ENCODE measurements at regions not wholly inside any gene's neighbourhood (a gene's known extent, or its start where the extent isn't known, plus 50 kb on each side); places are given as distances from the start of the nearest gene placed in this dataset.
"Not testable (repeated sequence)": the region's sequence is repeated elsewhere in the genome, so short reads cannot be mapped to it uniquely, and the experiment has no call there.

- DNase-seq: no peak
Observed at GRCh38 chr1:221983444-221983843, 241.6 kb upstream of the DUSP10 start.

DNA sequence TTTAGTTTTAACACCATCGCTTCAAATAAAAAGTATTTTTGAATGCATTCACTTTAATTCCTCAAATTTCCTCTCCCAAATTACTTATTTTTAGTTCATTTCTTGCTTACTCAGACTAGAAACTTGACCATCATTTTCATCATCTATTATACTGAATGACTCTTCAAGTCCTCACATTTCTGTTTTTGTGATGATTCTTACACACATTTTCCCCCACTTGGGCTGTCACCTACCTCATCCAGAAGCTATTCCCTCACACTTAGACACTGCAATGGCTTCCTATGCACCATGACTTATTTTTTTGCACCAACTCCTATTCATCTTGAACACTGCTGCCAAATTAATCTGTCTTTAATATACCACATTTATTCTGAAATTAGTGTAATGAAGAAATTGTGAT lies 239.6 kb upstream of the DUSP10 start:
- DNase-seq: no peak

GRCh38 chr1:221979444-221980032 lies 237.6 kb upstream of the DUSP10 start:
- no peak for DNase-seq

DNA sequence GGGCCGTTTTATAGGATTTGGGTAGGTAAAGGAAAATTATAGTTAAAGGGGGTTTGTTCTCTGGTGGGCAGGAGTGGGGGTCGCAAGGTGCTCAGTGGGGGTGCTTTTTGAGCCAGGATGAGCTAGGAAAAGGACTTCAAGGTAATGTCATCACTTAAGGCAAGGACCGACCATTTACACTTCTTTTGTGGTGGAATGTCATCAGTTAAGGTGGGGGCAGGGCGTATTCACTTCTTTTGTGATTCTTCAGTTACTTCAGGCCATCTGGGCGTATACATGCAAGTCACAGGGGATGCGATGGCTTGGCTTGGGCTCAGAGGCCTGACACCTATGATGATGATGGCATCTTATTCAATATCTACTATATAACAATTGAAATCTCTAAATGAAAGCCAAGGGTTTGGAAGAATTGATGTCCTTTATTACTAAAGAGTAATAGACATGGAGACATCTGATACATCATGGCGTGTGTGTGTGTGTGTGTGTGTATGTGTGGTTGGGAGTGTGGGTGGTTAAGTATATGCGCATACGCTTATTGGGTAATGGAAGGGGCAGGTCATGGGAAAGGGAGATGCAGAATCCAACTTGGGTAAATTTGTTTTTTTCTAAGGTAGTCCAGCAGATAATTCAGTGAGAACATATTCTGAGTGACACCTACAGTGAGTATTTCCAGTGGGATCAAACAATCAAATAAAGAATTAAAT lies 236.9 kb upstream of the DUSP10 start:
- DNase-seq: not testable (repeated sequence)

DNA sequence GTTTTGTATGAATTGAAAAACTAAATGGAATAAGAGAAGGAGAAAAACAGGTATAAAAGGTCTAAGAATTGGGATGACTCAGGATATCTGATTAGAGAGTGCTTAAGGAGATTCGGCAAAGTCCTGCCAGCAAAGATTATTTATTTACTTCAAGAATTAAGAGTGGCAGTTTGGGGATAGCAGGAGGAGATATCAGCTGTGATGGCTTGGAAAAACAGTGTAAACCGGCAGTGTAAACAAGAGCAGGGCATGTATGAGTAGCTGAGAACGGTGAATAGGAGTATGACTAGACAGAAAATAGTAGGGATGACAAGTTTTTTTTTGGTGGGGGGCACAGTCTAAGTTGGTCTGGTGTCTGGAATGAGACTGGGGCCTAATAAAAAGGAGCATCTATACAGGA lies 231.9 kb upstream of the DUSP10 start:
- DNase-seq: not testable (repeated sequence)

DNA sequence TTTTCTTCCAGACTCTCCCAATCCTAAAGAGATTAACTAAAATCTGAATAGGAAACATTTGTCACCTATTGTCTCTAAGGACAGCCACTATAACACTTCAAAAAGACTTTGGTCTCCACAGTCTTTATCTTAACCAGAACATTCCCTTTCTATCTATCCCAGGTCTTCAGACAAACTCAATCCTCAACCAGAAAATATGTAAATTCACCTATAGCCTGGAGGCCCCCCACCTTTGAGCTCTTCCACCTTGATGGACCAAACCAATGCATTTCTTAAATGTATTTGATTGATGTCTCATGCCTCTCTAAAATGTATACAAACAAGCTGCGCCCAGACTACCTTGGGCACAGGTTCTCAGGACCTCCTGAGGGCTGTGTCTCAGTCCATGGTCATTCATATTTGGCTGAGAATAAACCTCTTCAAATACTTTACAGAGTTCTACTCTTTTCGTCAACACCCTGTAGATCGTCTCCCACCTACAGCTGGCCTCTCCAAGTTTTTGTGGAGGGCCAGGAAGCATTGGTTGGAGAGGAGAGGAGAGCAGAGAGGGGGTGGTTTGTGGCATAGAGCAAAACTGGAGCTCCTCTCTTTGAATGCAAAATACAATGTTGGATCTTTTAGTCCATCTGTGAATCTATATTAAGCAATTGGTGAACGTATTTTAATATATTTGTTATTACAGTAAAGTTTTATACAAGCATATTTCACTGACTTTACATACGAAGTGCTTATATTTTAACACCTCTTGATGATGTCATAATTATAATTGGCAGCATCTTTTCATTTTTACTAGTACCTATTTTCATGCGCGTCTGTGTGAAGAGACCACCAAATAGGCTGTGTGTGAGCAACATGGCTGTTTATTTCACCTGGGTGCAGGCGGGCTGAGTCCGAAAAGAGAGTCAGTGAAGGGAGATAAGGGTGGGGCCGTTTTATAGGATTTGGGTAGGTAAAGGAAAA lies 230.7 kb upstream of the DUSP10 start:
- no peak for DNase-seq

DNA sequence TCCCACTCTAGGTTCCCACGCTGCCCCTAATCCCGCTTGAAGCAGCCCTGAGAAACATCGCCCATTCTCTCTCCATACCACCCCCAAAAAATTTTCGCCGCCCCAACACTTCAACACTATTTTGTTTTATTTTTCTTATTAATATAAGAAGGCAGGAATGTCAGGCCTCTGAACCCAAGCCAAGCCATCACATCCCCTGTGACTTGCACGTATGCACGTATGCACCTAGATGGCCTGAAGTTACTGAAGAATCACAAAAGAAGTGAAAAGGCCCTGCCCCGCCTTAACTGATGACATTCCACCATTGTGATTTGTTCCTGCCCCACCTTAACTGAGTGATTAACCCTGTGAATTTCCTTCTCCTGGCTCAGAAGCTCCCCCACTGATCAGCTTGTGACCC lies 229.1 kb upstream of the DUSP10 start:
- not testable (repeated sequence) for DNase-seq

DNA sequence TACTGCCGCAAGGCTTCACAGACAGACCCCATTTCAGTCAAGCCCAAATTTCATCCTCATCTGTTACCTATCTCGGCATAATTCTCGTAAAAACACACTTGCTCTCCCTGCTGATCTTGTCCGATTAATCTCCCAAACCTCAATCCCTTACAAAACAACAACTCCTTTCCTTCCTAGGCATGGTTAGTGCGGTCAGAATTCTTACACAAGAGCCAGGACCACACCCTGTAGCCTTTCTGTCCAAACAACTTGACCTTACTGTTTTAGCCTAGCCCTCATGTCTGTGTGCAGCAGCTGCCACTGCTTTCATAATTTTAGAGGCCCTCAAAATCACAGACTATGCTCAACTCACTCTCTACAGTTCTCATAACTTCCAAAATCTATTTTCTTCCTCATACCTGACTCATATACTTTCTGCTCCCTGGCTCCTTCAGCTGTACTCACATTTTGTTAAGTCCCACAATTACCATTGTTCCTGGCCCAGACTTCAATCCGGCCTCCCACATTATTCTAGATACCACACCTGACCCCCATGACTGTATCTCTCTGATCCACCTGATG lies 227.5 kb upstream of the DUSP10 start:
- DNase-seq: not testable (repeated sequence)

DNA sequence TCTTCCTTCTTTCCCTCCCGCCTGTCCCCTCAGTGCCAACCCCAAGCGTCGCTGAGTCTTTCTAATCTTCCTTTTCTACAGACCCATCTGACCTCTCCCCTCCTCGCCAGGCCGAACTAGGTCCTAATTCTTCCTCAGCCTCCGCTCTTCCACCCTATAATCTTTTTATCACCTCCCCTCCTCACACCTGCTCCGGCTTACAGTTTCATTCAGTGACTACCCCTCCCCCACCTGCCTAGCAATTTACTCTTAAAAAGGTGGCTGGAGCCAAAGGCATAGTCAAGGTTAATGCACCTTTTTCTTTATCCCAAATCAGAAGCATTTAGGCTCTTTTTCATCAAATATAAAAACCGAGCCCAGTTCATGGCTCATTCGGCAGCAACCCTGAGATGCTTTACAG lies 225.6 kb upstream of the DUSP10 start:
- DNase-seq: not testable (repeated sequence)

DNA sequence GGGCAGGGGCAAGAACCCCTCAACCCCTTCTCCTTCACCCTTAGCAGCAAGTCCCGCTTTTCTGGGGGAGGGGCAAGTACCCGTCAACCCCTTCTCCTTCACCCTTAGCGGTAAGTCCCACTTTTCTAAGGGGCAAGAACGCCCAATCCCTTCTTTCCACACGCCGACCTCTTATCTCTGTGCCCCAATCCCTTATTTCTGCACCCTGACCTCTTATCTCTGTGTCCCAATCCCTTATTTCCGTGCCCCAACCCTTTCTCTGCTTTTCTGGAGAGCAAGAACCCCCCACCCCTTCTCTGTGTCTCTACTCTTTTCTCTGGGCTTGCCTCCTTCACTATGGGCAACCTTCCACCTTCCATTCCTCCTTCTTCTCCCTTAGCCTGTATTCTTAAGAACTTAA lies 225.0 kb upstream of the DUSP10 start:
- DNase-seq: not testable (repeated sequence)

GRCh38 chr1:221965891-221966290 lies 224.0 kb upstream of the DUSP10 start:
- DNase-seq: not testable (repeated sequence)

DNA sequence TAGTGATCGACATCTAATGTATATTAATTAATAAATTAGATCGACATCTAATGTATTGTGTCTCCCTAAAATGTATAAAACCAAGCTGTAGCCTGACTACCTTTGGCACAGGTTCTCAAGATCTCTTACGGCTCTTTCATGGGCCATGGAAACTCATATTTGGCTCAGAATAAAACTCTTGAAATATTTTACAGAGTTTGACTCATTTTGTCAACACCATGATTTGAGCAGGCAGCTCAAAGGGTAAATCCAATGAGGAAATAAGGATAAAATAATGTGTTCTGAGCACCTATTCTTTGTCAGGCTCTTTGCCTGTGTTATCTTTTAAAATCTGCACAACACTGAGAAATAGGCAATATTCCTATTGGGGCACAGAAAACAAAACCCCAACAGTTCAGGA lies 223.4 kb upstream of the DUSP10 start:
- DNase-seq: no peak

DNA sequence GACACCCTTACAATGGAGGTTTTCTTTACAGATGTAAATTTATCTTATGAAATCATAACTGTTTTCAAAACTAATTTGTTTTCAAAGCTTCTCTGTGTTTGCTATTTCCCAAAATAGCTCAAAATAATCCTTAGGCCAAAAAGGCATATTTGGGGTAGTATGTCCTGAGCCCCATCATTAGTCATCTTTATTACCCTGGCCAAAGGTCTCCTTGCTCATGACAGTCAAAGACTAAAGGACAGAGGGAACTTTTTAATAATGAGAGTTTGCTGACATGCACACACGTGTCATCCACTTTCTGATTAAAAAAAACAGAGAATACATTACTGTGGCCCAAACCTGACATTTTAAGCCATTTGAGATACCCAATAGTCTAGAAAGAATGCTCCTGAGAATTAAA lies 221.9 kb upstream of the DUSP10 start:
- no peak for DNase-seq

DNA sequence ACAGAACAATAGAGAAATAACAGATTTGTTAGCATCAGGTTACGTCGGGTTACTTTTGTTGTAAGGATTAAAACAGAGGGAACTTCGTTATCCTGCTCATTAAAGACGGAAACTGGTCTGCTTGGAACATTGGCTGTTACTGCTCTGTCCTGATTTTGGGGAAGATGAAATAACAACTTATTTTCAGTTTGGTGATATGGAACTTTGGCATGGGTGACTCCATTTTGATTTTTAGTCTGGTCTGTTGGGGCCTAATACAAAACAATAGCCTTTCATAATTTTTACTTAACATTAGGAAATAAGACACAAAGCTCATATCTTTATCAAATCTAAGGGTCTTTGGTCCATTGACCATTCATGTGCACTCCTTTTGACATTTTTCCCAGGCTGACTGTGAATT lies 220.5 kb upstream of the DUSP10 start:
- no peak for DNase-seq

GRCh38 chr1:221961532-221962292 lies 219.8 kb upstream of the DUSP10 start:
- no peak for DNase-seq

DNA sequence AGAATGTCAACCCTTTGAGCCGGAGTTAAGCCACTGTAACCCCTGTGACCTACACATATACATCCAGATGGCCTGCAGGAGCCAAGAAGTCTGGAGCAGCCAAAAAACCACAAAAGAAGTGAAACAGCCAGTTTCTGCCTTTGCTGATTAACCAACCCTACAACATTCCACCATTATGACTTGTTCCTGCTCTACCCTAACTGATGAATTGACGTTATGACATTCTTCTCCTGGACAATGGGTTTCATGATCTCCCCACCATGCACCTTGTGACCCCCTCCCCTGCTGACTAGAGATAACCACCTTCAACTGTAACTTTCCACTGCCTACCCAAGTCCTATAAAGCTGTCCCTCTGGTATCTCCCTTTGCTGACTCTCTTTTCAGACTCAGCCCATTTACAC lies 216.3 kb upstream of the DUSP10 start:
- DNase-seq: not testable (repeated sequence)

DNA sequence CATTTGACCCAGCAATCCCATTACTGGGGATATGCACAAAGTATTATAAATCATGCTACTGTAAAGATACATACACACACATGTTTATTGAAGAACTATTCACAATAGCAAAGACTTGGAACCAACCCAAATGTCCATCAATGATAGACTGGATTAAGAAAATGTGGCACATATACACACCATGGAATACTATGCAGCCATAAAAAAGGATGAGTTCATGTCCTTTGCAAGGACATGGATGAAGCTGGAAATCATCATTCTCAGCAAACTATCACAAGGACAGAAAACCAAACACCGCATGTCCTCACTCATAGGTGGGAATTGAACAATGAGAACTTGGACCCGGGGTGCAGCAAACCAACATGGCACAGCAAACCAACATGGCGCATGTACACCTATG lies 215.5 kb upstream of the DUSP10 start:
- DNase-seq: not testable (repeated sequence)

- DNase-seq: no peak
Observed at GRCh38 chr1:221949996-221950395, 208.1 kb upstream of the DUSP10 start.

DNA sequence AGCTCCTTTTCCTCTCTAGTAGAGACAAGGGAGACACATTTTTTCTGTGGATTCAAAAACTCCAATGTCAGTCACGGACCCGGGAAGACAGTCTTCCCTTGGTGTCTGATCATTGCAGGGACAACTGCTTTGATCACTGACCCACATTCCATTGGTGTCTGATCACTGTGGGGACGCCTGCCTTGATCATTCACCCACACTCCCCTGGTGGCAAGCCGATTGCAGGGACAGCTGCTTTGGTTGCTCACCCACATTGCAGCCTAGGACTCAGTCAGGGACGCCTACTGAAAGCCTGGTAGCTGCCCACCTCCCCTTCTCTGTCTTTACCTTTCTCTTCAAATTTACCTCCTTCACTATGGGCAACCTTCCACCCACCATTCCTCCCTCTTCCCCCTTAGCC lies 206.6 kb upstream of the DUSP10 start:
- no peak for DNase-seq

DNA sequence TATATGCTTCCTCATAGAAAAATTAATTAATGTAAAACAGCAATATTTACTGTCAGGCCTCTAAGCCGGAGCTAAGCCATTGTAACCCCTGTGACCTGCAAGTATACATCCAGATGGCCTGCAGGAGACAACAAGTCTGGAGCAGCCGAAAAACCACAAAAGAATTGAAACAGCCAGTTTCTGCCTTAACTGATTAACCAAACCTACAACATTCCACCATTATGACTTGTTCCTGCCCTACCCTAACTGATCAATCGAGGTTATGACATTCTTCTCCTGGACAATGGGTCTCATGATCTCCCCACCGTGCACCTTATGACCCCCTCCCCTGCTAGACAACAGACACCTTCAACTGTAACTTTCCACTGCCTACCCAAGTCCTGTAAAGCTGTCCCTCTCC lies 205.8 kb upstream of the DUSP10 start:
- DNase-seq: no peak

DNA sequence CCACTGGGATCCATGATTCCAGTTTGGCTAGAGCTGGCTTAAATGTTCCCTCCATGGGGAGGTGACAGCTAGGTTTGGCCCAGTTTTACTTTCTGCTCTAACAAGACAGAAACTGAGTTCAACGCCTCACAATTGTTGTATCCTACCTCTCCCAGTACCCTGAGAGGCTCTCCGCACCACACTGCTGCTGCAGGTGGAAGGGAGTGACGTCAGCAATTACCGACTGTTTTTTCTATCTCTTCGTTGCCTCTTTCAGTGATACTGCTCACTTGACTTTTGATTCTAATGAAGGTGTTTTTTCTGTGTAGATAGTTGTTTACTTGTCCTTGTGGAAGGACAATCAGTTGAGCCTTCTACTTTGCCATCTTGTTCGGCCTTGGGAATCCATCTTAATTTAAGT lies 204.9 kb upstream of the DUSP10 start:
- DNase-seq: no peak

DNA sequence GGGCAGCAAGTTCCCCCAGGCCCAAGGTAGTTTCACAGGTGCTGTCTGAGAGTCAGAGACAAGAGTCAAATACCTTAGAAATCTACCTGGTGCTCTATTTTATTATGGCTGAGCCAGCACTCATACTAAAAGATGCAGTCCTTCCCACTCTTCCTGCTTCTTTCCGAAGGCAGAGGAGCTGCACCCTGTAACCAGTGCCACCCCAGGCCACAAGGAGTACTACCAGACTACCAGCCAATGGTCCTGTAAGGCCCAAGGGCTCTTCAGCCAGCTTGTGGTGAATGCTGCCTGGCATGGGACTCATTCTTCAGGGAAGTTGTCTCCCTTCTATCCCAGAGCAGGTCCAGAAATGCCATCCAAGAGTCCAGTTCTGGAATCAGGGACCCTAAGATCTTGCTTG lies 203.8 kb upstream of the DUSP10 start:
- DNase-seq: no peak

Measured in NCI-H1694 (cell line).